Fibroblast of upper back skin (primary cell): ENCODE measurements at regions not wholly inside any gene's neighbourhood (a gene's known extent, or its start where the extent isn't known, plus 50 kb on each side); places are given as distances from the start of the nearest gene placed in this dataset.
A peak's percentile ranks its signal among the peaks of the same experiment; 100 is the strongest.
"Not testable (repeated sequence)": the region's sequence is repeated elsewhere in the genome, so short reads cannot be mapped to it uniquely, and the experiment has no call there.

ENCODE experiments used
- DNase-seq: peaks from one replicate; pipeline ENCODE4 v3.0.0-alpha.2; 2013

DNA sequence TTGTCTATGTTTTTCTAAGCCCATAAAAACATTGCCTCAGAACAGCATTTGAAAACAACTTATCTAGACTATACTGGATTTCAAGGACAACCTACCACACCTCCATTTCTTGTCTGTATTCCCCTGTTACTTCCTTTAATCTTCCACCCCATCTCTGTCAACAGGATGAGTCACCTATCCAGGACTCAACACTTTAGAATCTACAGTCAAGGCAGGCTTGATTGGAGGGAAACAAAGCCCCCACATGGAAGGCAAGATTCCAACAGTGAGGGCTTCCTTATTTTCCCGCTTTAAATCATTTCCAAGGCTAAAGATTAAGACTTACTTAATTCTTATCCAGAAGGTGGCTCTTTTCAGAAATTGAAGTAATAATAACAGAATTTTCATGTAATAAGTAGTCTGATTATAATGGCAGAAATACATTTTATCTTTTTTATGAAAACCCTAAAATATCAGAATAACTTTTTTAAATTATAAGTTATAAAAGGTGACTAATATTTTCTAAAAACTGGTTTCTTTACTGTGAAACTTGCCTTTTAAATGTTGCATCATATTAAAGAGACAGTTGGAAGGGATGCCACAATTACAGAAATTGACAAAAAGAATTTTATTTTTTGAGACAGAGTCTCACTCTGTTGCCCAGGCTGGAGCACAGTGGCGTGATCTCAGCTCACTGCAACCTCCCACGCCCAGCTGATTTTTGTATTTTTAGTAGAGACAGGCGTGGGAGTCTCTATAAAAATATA is 138.7 kb upstream of the CCDC150 start:
- peak; percentile 62 for DNase-seq

DNA sequence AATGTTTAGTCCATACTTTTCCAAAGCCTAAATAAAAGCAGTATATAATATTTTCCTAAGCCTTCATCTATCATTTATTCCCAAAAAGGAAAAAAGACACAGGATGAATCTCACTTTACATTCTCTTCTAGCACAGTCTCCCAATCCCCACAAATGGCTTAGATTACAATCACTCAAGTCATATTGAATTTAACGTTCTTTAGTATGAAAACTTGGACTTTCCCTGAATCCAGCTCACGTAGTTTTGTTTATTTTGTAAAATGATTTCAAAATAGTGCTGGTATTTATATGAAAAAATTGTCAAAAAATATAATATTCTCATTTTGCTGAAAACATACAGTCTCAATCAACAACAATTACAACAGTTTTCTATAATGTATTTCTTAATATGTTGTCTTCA is 137.7 kb upstream of the CCDC150 start:
- no peak for DNase-seq

DNA sequence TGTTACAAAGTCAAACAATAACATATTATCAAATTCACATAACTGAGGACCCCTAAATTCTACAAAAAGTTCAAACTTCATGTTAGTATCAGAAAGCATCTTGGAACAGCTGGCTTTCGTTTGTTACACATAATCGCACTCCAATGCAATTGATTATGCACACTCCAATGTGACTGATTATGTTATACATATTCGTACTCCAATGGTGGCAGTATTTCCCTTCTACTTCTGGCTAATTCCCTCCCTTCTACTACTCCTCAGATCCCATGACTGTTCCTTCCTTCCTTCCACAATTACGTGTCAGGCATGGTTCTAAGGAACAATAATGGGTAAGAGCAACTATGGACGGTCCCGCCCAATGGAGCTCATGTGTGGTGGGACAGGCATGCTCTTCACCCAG is 137.1 kb upstream of the CCDC150 start:
- no peak for DNase-seq

DNA sequence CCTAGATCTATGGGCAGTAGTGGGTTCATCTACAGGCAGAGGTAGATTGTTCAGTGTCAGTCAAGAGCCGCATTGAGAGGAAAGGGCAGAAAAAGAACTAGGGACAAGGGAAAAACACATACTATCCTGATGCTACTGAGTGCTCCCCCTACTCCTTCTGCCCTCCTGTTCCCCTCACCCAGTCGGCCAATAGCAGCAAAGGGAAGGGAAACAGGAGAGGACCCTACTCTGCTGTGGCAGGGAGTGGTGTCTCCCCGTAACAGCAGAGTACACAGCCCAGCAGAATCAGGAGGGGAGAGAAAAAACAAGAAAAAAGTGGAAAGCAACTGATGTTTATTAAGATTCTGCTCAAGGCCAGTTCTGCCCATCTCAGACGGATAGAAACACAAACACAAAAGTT is 136.1 kb upstream of the CCDC150 start:
- DNase-seq, result no peak

DNA sequence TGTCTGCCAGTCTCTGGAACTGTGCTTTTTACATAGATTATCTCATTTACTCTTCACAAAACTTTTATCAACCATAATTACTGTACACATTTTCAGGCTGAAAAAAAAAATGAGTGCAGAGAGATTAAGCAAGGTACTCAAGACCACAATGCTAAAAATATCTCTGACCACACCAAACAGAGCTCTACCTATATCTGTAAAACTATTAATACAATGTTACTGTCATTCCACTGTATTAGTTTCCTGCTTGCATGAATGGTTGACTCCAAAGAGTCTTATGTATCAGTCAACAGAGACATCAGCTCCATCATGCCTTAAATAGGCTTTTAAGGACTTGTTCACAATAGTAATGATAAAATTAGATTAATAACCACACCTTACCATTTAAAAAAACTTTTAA is 134.7 kb upstream of the CCDC150 start:
- no peak for DNase-seq

DNA sequence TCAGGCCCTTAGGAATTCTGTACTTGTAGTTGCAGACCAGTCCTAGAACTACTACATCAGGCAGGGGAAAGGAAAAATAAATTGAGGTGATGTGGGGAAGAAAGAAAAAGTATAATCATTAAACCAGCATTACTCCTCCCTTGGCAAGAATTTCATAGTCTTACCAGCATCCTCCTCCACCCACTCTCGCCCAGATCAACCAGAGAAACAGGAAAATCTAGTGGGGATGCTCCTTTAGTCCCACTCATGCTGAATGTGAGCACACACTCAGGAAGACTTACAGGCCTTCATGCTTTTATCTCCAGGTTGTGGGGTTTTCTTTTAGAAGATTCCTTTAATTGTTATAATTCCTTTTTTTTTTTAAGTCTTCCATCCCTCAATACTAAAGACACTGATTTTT is 129.3 kb upstream of the CCDC150 start:
- no peak for DNase-seq

DNA sequence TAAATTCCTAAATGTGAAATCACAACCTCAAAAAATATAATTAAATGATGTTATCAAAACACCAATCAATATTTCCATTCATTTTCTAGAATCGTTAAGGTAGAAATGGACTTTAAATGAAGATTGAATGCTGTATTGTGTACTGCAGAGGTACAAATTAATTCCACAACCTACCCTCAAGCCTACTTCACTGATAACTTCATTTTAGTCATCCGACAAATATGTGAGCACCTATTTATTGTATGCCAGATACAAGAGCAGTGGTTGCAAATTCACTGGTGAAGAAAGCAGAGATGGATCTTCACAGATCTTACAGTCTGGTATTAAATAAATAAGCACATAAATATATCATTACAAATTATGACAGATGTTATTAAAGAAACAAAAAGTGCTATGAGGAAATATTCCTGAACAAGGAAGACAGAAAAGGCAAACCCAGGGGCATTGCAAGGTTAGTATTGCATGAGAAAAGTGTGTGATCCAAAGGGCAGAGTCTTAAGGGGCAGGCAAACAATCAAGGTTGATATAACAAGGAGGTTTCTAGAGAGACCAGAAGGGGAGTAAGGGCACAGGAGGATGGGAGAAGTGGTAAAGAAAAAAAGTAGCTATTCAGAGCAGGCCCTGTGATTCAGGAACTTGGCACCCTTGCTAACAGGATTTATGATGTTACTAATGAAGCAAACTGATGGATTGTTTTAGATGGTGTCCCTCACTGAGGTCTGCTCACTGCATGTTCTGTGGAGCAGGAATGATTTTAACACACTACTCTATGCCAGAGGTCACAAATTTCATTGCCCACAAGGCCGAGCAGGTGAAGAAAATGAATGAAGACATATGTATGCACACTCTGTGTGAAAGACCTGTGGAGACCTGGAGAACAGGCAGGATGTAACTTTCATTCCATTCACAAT is 128.0 kb upstream of the CCDC150 start:
- DNase-seq, result peak; percentile 24

DNA sequence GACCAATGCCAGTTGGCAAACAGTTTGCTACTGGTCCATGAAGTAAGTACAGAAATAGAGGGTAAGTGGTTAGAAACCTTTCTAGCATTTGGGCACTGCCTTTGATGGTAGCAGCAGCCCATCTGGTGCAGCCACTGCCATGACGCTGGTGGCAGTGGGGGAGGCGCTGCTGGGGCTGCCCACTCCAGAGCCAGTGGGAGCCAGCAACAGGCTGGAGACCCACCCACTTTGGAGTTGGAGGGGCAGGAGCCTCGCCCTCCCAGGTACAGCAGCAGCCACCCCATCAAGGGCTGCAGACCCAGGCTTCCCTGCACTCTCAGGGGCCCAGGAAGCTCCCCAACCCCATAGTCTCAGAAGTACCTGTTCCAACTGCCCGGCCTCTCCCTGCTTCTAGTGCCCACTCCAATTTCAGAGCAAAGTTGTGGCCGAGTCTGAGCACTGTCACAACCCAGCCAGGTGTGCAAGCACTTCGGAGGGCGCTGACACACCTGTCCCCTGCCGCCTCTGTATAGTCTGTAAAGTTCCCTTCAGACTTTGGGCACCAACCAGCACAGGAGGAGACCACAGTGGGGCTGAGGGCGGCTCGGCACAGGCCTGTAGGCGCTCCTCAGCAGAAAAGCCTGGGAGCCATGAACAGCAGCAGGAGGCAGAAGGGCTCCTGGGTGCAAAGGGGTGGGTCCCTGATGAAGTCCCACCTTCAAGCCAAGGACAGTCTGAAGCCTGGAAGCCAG is 125.6 kb upstream of the CCDC150 start:
- DNase-seq, result no peak

DNA sequence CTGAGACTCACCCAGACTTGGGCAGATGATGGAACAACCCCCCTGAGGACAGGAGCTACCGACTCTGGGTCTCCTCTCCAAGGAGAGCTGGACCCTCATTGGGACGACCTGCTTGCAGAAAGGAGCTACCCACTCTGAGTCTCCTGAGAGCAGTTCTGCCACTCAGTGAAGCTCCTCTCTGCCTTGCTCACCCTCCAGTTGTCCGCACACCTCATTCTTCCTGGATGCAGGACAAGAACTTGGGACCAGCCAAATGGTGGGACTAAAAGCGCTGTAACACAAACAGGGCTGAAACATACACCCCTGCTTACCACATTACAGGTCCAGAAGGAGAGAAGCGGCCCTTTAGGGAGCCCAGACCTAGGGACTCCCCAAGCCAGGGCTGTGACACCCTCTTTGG is 124.9 kb upstream of the CCDC150 start:
- DNase-seq, result no peak

DNA sequence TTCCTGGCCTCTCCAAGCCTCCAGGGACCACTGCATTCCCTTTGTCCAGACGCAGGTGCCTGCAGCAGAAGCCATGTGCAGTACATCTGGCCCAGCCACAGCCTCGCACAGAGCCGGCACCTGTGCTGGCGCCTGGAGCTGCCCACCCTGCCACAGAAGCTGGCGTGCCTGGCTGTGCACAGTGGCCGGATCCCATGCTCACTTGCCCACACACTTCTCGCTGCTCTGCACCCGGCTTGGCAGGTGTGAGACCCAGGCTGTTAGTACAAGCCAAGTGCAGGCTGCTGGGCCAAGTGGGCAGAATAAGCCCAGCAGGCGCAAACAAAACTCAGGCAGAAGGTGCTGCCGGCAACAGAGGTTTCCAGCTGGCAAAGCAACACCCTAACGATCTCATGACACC is 124.5 kb upstream of the CCDC150 start:
- DNase-seq, result no peak

DNA sequence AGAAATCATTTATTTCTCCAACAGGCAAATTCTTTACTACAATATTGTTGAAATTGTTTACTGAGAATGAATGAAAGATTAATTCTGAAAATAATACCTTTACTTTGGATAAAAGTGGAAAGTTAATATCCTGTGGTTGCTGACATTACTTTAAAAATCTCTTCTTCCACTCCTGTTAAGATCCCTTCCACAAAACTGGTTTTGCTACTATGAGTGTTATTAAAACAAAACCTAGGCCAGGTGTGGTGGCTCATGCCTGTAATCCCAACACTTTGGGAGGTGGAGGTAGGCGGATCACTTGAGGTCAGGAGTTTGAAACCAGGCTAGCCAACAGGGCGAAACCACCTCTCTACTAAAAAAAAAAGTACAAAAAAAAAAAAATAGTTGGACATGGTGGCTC is 123.9 kb upstream of the CCDC150 start:
- DNase-seq, result no peak

DNA sequence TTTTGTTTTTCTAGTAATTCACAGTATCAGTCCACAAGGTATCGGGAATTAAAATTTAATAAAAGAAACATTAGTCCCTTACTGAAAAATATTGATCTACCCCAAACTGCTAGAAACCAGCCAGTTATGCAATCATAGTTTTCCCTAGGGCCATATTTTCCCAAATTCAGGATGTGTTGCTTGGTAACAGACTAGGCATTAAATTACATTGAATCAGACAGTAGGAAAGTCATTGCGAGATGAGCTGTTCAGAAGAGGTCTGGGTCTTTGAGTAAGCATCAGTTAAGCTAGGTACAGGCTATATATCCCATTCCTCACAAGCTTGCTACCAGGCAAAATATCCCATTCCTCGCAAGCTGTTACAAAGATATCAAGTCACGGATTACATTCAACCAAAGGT is 123.0 kb upstream of the CCDC150 start:
- peak; percentile 44 for DNase-seq

DNA sequence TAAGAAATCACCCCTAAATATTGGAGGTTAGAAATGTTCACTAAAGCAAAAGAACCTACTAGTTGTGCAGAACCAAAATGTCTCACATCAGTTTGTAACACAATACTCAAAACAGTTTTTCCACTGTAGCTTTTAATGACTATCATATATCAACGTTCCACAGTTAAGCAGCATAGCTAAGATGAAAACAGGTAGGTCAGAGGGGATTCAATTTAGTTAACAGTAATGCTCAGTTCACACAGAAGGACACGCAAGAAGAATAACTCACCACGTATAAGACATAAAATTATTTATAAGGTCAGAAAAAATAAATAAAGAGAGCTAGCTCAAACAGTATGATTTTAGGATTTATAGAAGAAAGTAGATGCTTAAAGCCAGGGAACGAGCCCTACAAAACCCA is 118.9 kb upstream of the CCDC150 start:
- DNase-seq, result no peak

DNA sequence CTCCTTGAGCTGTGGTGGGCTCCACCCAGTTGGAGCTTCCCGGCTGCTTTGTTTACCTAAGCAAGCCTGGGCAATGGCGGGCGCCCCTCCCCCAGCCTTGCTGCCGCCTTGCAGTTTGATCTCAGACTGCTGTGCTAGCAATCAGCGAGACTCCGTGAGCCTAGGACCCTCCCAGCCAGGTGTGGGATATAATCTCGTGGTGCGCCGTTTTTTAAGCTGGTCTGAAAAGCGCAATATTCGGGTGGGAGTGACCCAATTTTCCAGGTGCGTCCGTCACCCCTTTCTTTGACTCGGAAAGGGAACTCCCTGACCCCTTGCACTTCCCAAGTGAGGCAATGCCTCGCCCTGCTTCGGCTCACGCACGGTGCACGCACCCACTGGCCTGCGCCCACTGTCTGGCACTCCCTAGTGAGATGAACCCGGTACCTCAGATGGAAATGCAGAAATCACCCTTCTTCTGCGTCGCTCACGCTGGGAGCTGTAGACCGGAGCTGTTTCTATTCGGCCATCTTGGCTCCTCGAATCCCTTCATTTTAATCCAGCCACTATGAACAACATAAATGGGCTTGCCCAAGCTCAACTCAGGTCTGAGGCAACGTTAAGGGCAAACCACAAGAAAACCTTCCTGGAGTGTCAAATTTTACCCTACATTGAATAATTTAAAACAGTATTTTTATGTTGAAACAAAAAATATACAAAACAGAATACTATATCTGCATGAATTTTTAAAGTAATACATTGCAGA is 112.4 kb upstream of the CCDC150 start:
- not testable (repeated sequence) for DNase-seq

DNA sequence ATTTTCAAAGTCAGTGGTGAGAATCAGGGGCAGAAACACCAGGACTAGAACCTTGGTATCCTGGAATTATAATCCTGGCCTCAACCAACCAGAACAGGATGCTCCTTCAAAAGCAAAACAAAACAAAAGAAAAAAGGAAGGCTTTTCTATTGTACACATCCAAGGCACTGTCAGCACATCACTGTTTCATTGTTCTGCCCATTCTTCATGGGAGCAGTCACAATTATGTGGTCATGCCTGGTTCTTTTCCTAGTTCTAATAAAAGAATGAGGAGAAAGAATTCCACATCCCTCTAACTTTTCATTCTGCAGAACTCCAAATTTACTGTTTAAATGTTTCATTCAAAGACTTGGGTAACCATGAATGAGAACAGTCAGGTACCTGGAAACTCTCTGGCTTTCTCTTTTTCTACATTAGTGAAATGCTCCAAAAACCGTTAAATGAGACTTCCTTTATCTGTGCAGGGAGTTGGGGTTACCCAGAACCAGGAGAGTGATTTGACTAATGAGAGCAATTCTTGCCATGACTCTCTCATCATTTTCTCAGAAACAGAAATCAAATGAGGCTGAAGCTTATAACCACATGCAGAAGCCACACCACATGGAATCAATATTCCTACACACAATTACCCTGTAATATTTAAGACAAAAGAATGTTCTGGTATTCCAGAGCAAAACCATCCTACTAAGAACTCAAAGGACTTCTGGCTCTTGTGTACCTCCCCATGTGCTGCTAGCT is 110.9 kb upstream of the CCDC150 start:
- peak; percentile 25 for DNase-seq

DNA sequence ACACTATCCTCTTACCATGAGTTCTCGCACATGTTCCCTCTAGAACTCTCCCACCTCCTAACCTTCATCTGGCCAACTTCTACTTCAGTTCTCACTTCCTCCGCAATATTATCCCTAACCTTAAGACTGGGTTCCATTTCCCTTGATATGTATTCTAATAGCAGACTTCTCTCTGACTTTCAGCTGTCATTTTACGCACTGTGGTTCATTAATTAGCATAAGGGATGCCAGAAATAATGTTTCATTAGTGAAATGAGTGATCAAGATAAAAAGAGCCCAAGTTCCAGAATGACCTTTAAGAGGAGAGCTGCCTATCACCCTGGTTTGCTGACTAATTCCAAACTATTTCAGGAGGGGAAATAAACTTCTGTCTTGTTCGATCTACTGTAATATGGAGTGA is 108.6 kb upstream of the CCDC150 start:
- no peak for DNase-seq

DNA sequence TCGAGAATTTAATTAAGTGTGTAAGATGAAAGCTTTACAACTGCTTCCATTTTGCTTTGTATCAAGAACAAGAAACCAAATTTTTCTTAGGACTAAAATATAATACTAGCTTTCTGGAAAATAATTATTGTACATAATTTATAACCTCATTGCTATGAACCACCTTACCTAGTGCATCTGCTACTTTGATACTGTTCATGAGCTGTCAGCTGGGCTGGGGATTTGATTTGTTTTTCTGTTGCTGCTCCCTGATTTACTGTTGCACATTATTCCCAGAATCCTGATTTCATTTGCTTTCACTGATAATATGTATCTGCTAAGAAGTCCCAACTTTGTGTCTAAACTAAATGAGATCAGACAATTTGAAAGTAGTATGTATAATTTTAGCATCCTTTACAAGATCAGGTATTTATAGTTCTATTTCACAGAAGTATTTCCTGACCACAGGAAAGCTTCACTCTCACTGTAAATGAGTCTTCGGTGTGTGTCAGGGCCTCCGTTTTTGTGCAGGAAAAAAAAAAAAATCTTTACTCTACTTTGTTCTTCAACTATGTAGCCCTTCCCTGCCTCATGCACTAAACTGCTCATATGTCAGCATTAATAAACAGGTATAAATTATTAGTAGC is 105.6 kb upstream of the CCDC150 start:
- DNase-seq, result no peak

DNA sequence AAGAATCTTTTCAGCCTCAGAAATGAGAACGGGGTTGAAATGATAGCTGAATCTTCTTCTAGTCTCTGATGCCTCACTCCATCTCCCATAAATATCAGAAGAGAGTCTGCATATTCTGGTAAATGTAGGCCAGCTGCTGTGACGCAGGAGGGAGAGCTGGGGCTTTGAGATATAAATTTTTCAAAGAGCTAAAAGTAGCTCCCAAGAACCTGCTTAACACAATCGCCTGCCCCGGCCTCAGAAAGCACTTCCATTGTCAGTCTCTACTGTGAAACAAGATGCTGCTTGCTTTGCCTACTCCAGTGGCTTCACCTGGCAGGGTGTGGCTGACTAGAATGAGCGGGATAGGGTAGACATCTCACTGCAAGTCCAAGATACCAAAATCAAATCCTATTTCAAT is 105.0 kb upstream of the CCDC150 start:
- DNase-seq, result no peak

DNA sequence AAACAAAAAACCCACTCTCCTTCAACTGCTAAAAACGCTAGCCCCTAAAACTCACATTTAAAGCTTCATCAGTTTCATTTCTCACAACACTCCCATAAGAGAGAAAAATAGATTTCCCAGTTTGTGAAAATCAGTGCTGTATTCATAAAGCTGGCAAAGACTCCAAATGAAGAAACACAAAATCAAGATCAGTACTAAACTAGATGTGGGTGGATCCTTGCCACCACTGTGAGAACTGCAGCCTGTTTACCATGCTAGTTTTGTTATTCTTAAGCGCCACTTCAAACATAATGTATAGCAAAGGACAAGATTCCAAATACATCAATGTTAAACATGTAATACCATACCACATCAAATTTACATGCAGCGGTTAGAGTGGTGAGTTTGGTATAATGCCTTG is 104.5 kb upstream of the CCDC150 start:
- no peak for DNase-seq

DNA sequence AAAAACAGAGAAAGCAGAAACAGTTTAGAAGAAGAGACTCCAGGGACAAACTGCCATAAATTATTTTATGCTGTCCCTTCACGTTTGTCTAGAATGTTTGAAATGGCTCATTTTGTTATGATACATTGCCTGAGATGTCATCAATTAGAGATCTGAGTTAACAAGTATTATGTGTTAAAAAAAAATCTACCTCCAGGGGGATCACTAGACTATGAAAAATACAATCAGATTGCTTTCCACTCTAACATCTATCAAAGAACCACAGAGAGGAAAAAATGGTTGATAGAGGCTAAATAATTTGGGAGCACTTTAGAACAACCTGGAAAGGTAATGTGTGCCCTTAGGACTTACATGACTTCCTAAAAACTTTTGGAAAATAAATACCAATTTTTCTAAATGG is 103.8 kb upstream of the CCDC150 start:
- DNase-seq, result no peak

DNA sequence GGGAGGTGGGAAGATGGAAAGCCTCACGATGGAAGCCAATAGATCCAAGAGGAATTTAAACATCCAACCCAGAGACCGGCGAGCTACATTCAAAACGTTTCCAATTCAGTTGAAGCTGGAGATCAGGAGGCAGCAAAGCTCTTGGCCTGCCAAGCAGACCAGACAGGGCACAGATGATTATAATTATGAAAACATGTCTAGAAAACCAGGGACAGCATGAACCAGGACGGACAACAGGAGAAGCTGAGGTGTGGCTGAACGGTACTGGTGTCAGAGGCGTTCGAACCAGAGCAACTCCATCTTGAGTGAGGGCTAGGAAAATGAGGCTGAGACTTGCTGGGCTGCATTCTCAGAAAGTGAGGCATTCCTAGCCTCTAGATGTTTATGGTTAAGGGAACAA is 102.2 kb upstream of the CCDC150 start:
- DNase-seq, result no peak

DNA sequence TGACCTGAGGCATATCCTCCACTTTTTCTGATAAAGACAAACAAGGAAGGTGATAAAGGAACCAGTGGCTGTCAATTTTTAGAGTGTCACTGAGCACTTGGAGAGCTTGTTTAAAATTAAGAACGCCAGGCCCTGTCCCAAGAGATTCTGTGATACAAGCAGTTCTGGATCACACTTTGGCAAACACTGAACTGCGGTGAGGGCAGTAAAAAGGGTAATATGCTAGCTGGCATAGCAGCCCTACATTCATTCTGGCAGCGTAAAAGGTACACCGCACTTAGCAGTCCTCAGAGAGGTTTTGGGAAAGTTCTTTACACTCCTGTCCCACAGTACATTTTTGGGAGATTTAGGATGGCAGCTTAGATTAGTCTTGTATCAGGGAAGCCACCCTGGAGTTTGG is 101.3 kb upstream of the CCDC150 start:
- no peak for DNase-seq
